HG02938 (cell line): ENCODE measurements at regions not wholly inside any gene's neighbourhood (a gene's known extent, or its start where the extent isn't known, plus 50 kb on each side); places are given as distances from the start of the nearest gene placed in this dataset.
"Not testable (repeated sequence)": the region's sequence is repeated elsewhere in the genome, so short reads cannot be mapped to it uniquely, and the experiment has no call there.

Source experiments
- ATAC-seq: cut with Tn5 transposase; IDR thresholded peaks from one replicate; pipeline ENCODE4 v1.9.1; 2021; ENCODE audit warnings: mild to moderate bottlenecking, moderate library complexity; ENCODE audit not compliant: unreplicated experiment

DNA sequence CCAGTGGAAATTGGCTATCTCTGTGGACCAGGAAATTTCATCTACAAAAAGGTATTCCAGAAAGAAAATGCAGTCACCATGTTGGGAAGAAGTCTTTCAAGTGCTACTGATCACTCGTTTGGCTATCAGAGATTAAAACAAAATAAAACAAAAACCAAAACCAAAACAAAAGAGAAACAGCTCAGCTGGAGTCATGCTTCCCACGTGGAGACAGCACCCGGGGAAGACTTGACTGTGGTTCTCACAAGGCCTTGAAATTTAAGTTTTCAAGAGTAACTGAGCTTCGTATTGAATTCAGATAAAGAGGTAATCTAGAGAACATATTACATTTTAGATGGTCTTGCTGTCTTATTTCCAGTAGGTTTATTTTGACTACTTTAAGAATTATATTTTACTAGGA, 2264.5 kb downstream of the ARAP2 start:
- ATAC-seq, result not testable (repeated sequence)

GRCh38 chr4:33980361-33980760, 2264.0 kb downstream of the ARAP2 start:
- no peak for ATAC-seq

GRCh38 chr4:33989820-33990443, 2254.4 kb downstream of the ARAP2 start:
- ATAC-seq, result no peak

DNA sequence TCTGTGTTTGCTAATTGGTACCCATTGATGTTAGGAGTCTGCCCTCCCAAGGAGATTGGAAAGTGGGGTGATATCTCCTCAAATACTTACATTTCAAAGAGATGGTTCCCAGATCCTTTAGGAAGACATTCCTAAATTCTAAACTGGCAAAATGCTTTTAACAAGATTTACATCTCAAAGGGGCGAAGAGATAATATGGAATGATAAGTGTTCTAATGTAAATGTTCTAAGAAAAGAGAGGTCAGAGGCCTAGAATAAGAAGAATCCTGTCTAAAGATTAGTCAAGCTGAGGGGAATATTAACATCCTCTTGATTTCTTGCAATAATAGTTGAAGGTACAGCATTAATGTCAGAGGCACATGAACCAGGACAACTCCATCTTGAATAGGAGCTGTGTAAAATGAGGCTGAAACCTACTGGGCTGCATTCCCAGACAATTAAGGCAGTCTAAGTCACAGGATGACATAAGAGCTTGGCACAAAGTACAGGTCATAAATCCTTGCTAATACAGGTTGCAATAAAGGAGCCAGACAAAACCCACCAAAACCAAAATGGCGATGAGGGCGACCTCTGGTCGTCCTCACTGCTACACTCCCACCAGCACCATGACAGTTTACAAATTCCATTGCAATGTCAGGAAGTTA, 2248.1 kb downstream of the ARAP2 start:
- no peak for ATAC-seq

- ATAC-seq, result no peak
These were observed 2246.0 kb downstream of the ARAP2 start for GRCh38 chr4:33998291-33998690.

GRCh38 chr4:34000356-34000755, 2244.0 kb downstream of the ARAP2 start:
- ATAC-seq, result no peak

DNA sequence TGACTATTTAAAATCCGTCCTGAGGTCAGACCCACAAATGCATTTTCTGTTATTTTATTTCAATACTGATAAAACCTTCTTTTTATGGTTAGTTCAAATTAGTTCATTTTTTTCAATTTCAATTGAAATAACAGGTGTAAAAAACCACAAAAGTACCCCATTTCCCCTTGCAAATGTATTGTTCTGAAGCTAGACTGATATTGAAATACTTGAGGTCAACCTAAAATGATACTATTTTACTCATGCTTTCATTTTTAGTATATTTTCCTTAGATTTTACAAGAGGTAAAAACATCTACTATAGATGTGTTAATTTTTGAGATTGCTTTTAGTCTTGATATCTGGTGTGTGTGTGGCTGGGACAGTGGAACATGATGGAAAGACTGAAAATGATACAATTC, 2237.8 kb downstream of the ARAP2 start:
- not testable (repeated sequence) for ATAC-seq

DNA sequence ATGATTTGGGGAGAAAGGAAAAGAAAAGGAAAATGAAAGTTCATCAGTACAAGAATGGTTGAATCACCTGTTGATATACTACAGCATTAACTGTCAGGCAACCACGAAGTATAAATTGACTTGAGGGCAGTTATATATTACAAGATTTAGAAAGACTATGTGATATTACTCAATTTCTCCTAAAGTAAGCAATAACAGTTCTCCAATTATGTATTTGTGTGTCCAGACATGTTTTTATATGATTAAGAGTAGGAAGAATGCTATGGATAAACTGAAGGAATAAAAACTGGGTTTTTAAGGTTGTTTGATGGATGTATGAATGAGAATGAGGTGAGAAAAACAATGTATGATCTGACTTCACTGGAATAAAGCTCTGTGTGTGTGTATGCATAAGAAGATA, 2234.4 kb downstream of the ARAP2 start:
- no peak for ATAC-seq

DNA sequence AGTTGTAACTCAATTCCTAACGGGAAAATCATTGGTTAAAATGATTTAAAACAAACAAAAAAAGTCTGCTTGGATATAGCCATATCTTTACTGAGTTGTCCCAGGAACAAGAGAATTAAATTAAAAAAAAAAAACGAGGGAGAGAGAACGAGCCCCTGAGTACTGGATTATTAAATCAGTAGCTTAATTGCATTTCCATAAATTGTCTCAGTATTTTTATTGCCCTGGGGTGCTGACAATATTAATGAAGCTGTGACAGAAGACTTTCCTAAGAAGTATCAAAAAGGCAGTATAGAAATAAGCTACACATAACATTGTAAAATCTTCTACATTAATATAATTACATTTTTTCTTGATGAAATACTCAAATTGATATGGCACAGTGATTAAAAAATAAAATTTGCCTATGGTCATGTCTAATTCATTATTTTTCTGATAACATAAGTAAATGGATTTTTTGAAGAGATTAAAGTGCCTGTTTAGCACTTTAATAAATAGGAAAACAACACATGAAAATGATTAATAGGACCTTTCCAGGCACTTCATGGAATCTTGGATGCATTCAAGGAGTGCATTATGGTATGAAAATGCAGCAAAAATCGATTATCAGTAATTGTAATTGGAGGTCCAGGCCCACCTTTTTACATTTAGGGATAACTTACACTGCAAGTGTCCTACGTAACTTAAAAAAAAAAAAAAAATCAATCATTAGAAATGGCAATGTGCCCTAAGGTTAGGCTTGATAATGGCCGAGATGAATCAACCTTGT, 2233.4 kb downstream of the ARAP2 start:
- ATAC-seq, result no peak

DNA sequence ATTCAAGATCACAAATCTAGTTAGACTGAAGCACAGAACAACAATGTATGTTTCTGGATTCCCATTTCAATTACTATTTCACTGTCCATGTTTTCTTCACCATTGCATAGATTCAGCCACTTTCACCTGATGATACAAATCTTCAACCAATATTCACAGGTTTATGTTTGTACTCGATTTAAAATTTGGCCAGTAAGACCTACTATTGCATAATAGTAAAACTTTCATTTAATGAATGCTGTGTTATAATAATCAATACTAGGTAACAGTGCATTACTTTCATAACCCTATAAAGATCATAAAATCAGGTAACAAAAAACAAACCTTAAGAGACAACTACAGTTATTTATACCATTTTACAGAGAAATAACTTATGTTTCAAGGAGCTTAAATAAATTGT, 2209.1 kb downstream of the ARAP2 start:
- ATAC-seq, result no peak

DNA sequence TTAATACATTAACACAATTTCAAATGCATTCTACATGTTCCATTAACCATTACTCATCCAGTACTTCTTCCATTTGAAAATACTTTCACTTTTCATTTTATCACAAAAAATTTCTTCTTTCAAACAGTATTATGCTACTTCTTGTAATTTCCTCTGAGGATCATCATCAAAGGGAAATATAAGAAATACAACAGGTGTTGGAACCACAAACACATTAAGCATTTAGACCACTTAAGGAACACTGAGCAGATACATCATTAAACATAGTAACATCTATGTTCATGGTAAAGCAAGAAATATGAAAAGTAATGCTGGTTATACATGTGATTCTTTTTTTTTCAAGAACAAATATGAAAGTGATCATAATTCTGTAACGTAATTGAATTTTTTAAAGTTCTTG, 2207.0 kb downstream of the ARAP2 start:
- ATAC-seq, result no peak

DNA sequence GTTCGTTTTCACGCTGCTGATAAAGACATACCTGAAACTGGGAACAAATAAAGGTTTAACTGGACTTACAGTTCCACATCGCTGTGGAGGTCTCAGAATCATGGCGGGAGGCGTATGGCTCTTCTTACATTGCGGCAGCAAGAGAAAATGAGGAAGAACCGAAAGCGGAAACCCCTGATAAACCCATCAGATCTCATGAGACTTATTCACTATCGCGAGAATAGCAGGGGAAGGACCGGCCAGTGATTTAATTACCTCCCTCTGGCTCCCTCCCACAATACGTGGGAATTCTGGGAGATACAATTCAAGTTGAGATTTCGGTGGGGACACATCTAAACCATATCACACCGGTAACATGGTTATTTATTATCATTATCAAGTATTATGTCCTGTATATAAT, 2204.5 kb downstream of the ARAP2 start:
- no peak for ATAC-seq

GRCh38 chr4:34043131-34043530, 2201.2 kb downstream of the ARAP2 start:
- ATAC-seq, result no peak

DNA sequence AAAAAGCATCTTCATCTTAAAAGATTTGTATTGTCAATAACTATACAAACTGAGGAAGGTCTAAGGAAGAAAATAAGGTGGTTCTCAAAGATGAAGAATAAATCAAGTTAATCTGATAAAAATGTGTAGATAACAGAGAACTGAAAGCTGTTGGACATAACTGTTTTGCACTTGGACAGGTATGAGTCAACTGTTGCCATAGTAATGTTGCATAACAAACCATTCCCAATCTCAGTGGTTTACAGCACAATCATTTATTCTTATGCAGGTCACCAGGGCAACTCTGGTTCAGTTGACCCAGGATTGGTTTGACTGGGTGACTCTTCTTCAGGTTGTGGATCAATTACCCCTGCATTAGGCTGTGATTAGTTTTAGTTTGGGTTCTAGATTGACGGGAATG, 2197.7 kb downstream of the ARAP2 start:
- ATAC-seq, result no peak

DNA sequence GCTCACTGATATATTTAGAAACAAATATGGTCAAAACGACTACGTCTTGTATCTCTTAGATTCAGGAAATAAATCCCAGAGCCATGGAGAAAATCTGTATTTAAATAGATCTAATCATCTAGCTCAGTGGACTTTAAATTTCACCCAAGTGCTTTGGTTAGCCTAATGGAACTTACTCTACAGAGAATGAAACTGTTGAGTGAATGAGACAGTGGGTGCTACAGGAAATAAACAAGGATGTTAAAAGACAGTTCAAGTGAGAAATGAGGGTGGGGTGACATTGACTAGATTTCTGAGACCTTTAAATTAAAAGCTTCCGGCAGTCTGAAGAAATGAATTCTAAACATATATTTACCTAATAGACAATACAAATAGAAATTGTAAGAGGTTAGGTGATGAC, 2197.0 kb downstream of the ARAP2 start:
- no peak for ATAC-seq

DNA sequence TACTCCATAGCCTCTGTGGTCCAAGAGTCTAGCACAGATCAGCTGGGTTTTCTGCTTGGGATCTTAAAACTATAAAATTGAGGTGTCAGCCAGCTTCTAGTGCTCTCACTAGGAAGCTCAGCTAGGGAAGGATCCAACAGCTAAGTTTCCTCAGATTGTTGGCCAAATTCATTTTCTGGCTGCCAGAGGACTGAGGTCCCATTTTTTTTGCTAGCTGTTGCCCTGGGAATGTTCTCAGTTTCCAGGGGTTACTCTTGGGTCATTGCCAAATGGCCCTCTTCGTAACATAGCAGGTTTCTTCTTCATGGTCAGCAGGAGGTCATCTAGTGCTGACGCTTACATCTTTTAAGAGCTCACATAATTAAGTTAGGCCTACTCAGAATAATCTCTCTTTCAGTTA, 2178.2 kb downstream of the ARAP2 start:
- ATAC-seq, result no peak

DNA sequence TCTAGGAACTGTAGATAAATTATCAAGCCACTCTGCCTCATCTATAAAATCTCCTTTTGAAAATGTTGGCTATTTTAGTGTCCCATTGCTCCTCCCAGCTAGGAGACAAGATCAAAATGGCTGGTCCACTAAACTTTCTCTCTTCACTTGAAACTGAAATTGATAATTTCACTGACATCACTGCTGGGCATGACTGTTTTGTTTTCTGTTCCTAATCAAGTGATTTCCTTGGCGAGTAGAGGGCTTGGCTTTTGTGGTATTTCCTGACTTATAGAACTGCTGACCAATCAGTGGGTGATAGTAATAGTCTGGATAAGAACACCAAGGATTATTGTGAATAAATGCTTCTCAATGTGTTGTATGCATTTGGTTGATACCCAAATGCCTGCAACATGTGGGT, 2152.9 kb downstream of the ARAP2 start:
- no peak for ATAC-seq

- ATAC-seq, result no peak
These were observed 2150.2 kb downstream of the ARAP2 start for GRCh38 chr4:34094114-34094513.

- no peak for ATAC-seq
These were observed 2139.0 kb downstream of the ARAP2 start for GRCh38 chr4:34105311-34105710.

DNA sequence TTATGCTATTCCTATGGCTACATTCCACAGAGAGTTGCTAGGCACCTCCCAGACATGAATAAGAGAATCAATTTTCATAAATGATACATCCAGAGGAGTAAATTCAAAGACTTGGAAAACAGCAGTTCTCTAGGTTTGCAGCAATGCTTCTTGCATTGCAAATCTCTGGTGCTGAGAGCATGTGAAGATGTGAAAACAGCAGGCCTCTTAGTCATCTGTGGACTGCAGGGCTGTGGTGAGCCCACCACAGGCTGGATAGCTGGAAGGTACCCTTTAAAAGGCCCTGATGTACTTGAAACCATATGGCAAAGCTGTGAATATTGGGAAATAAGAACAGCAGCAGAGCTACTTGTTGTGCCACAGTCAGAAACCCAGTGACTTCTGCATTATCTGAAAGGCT, 2135.9 kb downstream of the ARAP2 start:
- ATAC-seq, result no peak

- ATAC-seq, result no peak
These were observed 2131.7 kb downstream of the ARAP2 start for GRCh38 chr4:34112573-34112972.

GRCh38 chr4:34138385-34138784, 2105.9 kb downstream of the ARAP2 start:
- no peak for ATAC-seq
